Prostate gland (tissue), 2 donors: ENCODE measurements at regions not wholly inside any gene's neighbourhood (a gene's known extent, or its start where the extent isn't known, plus 50 kb on each side); places are given as distances from the start of the nearest gene placed in this dataset.

Experiments used
- DNase-seq: peaks from one replicate; pipeline ENCODE4 v3.0.0-alpha.2; 2019; ENCODE audit warnings: low spot score
- H3K27ac ChIP-seq, 2 donors: fragments of 200-600 bp; sonication (generic); 2 replicates each; pipeline ENCODE4 v1.5.1; 2017 to 2019
- H3K27me3 ChIP-seq: fragments of 200-600 bp; sonication (generic); replicated peaks from 2 replicates; pipeline ENCODE4 v1.5.1; 2019; ENCODE audit not compliant: insufficient read depth
- H3K36me3 ChIP-seq, 2 donors: fragments of 200-600 bp; sonication (generic); 1 replicate in 1 of 2; 2 replicates in 1 of 2; pipeline versions ENCODE4 v1.5.1 to v1.8.1; 2017 to 2019
- H3K4me1 ChIP-seq: fragments of 200-600 bp; sonication (generic); replicated peaks from 2 replicates; pipeline ENCODE4 v1.5.1; 2019
- H3K4me3 ChIP-seq, 2 donors: fragments of 200-600 bp; sonication (generic); 2 replicates each; pipeline ENCODE4 v1.5.1; 2017 to 2019
- H3K9me3 ChIP-seq: fragments of 200-600 bp; sonication (generic); 2 replicates; pipeline ENCODE4 v1.5.1; 2017
- CTCF ChIP-seq, 4 experiments: fragments of 200-600 bp in 2 of 4; fragments of 450-650 bp in 2 of 4; sonication (generic) in 2 of 4; IDR thresholded peaks; 1 replicate in 3 of 4; 2 replicates in 1 of 4; pipeline ENCODE4 v1.5.1; 2016 to 2019; ENCODE audit warnings: antibody characterized with exemption in 4 of 4, mild to moderate bottlenecking in 2 of 4, moderate library complexity in 2 of 4
- POLR2A ChIP-seq: fragments of 450-650 bp; IDR thresholded peaks from one replicate; pipeline ENCODE4 v1.6.1; 2016; ENCODE audit warnings: antibody characterized with exemption, mild to moderate bottlenecking
- POLR2AphosphoS5 ChIP-seq: sonication (generic); formaldehyde crosslinking; IDR thresholded peaks from one replicate; pipeline ENCODE4 v1.6.1; 2017; ENCODE audit warnings: antibody characterized with exemption
- WGBS: methylation state at CpG from one replicate; pipeline ENCODE4 v1.1.5; 2018; 5-methylcytosine and 5-hydroxymethylcytosine counted together
- intact Hi-C: fragments of 100-400 bp; cut with DNase I; formaldehyde crosslinking; loops from one replicate; pipeline ENCODE4 v1.14.2; 2022

- Histone ChIP-seq H3K4me3 (no peak overlapping the region), H3K27ac (no peak overlapping the region), H3K36me3 (no peaks in the 10 kb centered on the region), H3K9me3 (no peaks in the 10 kb centered on the region), H3K4me1 (no peaks in the 10 kb centered on the region), H3K27me3 (no peaks in the 10 kb centered on the region)
- no peak for DNase-seq
- TF ChIP-seq POLR2A (no peak), CTCF (IDR thresholded peaks at IDR 0.05) (no peak), POLR2AphosphoS5 (no peak)
- intact Hi-C loops = no loop called here
- 21% methylated on average over 8 of the region's 8 CpGs for WGBS
Measured at GRCh38 chr3:55128225-55128823, 200.5 kb upstream of the LRTM1 start.

GRCh38 chr3:55127565-55127964 is 199.7 kb upstream of the LRTM1 start:
- Histone ChIP-seq H3K27ac (no peak overlapping the region), H3K4me3 (no peak overlapping the region), H3K36me3 (no peaks in the 10 kb centered on the region), H3K27me3 (no peaks in the 10 kb centered on the region), H3K9me3 (no peaks in the 10 kb centered on the region), H3K4me1 (no peaks in the 10 kb centered on the region)
- 52% methylated on average over 4 of the region's 4 CpGs for WGBS
- intact Hi-C loops = no loop called here
- DNase-seq = no peak
- TF ChIP-seq POLR2AphosphoS5 = no peak
- TF ChIP-seq CTCF (IDR thresholded peaks at IDR 0.05) = no peak

- no peaks in the 10 kb centered on the region for H3K27me3 ChIP-seq
- H3K9me3 ChIP-seq = no peaks in the 10 kb centered on the region
- intact Hi-C loops = no loop called here
- TF ChIP-seq CTCF (IDR thresholded peaks at IDR 0.05) = no peak
- no peak for TF ChIP-seq POLR2AphosphoS5
- TF ChIP-seq POLR2A = no peak
- no peak for DNase-seq
- H3K36me3 ChIP-seq = no peaks in the 10 kb centered on the region
- H3K4me1 ChIP-seq = no peaks in the 10 kb centered on the region
- WGBS = 78% methylated on average over 4 of the region's 4 CpGs
- H3K4me3 ChIP-seq = no peak overlapping the region
- no peak overlapping the region for H3K27ac ChIP-seq
Measured at GRCh38 chr3:55124371-55124770, 196.5 kb upstream of the LRTM1 start.
